Retinal pigment epithelial cell (primary cell): ENCODE measurements at regions not wholly inside any gene's neighbourhood (a gene's known extent, or its start where the extent isn't known, plus 50 kb on each side); places are given as distances from the start of the nearest gene placed in this dataset.

Experiments used
- DNase-seq: peaks from one replicate; pipeline ENCODE4 v3.0.0-alpha.2; 2010; ENCODE audit warnings: low read depth
- H3K4me3 ChIP-seq: 2 replicates; pipeline ENCODE4 v1.5.1; 2011; ENCODE audit warnings: mild to moderate bottlenecking, low read length, control low read depth, moderate library complexity
- CTCF ChIP-seq: conservative IDR thresholded peaks from 2 replicates; pipeline ENCODE4 v1.5.1; 2011; ENCODE audit warnings: low read depth, low read length, control low read depth, inconsistent platforms

GRCh38 chr2:156800065-156800653 lies 364.0 kb downstream of the GPD2 start:
- no peak for TF ChIP-seq CTCF
- peak overlapping the region; percentile 20 for H3K4me3 ChIP-seq
- no peak for DNase-seq

GRCh38 chr2:156800781-156801361 lies 364.7 kb downstream of the GPD2 start:
- H3K4me3 ChIP-seq = peak overlapping the region; percentile 20
- peak; percentile 65 for DNase-seq

GRCh38 chr2:156803243-156803642 lies 367.1 kb downstream of the GPD2 start:
- H3K4me3 ChIP-seq = peak overlapping the region; percentile 45
- TF ChIP-seq CTCF = no peak
- no peak for DNase-seq

More at GRCh38 chr2:156800781-156801361, 364.7 kb downstream of the GPD2 start:
- no peak for TF ChIP-seq CTCF

- no peak overlapping the region for H3K4me3 ChIP-seq
- TF ChIP-seq CTCF = no peak
- no peak for DNase-seq
Observed at GRCh38 chr2:156803967-156804366, 367.8 kb downstream of the GPD2 start.

GRCh38 chr2:156810094-156810493 lies 373.9 kb downstream of the GPD2 start:
- H3K4me3 ChIP-seq = no peak overlapping the region
- no peak for TF ChIP-seq CTCF
- DNase-seq = no peak

- TF ChIP-seq CTCF = no peak
- no peak for DNase-seq
Observed at GRCh38 chr2:156812496-156812895, 376.3 kb downstream of the GPD2 start.

GRCh38 chr2:156817430-156817829 lies 381.3 kb downstream of the GPD2 start:
- no peak for TF ChIP-seq CTCF
- no peak for DNase-seq
- no peak overlapping the region for H3K4me3 ChIP-seq

More at GRCh38 chr2:156812496-156812895, 376.3 kb downstream of the GPD2 start:
- H3K4me3 ChIP-seq = no peak overlapping the region
